Adrenal gland (tissue), 5 donors: ENCODE measurements at regions not wholly inside any gene's neighbourhood (a gene's known extent, or its start where the extent isn't known, plus 50 kb on each side); places are given as distances from the start of the nearest gene placed in this dataset.

ENCODE experiments used
- POLR2A ChIP-seq, 2 donors: fragments of 450-650 bp; IDR thresholded peaks; one replicate each; pipeline ENCODE4 v1.6.1; 2017; ENCODE audit warnings: antibody characterized with exemption in 2 of 2, mild to moderate bottlenecking in 2 of 2, moderate library complexity in 1 of 2
- TF ChIP-seq, protein P1 (sequence below), 6 experiments: fragments of 450-650 bp in 4 of 6; fragments of 200-600 bp in 2 of 6; sonication (generic) in 1 of 6; IDR thresholded peaks; 1 replicate in 5 of 6; 2 replicates in 1 of 6; pipeline versions ENCODE4 v1.5.1 to v1.8.0; 2016 to 2021; ENCODE audit warnings: antibody characterized with exemption in 6 of 6, mild to moderate bottlenecking in 2 of 6, moderate library complexity in 1 of 6
- donor health status: DM: no; HTN: no; CAD: no.

DNA sequence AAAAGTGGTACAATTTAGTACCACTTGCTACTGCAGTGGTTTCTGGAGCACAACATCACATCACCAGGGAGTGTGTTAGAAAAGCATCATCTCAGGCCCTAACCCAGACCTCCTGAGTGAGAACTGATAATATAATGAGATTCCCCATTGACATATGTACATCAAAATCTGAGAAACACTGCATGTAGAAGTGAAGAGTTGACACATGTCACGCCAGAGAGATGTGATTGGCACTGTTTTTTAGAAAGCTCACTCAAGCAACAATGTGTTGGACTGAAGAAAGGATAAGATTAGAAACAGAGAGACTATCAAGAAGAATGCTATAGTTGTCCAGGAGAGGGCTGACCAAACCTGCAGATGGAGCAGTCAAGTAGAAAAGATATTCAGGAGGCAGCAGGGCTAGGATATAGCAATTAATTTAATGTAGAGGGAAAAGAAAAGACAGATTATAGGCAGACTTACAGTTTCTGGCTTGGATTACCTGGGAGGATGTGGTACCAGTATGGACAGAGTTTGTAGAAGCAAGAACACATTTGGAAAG is 324.4 kb upstream of the ADAMTSL1 start:
- TF ChIP-seq, protein P1, sequence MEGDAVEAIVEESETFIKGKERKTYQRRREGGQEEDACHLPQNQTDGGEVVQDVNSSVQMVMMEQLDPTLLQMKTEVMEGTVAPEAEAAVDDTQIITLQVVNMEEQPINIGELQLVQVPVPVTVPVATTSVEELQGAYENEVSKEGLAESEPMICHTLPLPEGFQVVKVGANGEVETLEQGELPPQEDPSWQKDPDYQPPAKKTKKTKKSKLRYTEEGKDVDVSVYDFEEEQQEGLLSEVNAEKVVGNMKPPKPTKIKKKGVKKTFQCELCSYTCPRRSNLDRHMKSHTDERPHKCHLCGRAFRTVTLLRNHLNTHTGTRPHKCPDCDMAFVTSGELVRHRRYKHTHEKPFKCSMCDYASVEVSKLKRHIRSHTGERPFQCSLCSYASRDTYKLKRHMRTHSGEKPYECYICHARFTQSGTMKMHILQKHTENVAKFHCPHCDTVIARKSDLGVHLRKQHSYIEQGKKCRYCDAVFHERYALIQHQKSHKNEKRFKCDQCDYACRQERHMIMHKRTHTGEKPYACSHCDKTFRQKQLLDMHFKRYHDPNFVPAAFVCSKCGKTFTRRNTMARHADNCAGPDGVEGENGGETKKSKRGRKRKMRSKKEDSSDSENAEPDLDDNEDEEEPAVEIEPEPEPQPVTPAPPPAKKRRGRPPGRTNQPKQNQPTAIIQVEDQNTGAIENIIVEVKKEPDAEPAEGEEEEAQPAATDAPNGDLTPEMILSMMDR (IDR thresholded peaks at IDR 0.05) = no peak
- TF ChIP-seq POLR2A (IDR thresholded peaks at IDR 0.05) = no peak
